ENCODE measurements at regions not wholly inside any gene's neighbourhood (a gene's known extent, or its start where the extent isn't known, plus 50 kb on each side); places are given as distances from the start of the nearest gene placed in this dataset.

DNA sequence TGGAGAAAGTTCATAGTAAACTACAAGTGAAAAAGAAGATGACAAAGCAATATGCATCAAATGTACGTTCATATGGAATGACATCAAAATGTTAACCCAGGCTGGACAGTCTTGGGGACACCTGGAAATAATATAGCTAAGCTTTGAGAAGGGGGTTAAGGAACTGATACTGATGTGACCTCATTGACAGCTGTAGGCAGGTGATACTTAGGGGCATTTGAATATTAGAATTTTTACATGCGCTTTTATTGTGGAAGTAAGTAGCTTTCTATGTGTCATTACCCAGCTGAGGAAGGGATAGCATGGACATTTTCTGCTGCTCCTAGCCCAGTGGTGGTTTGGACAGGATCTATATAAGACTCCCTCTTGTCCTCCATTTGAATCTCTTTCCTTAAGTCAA lies 299.7 kb downstream of the CWC27 start:
- no peak for ATAC-seq
- DNase-seq = no peak

DNA sequence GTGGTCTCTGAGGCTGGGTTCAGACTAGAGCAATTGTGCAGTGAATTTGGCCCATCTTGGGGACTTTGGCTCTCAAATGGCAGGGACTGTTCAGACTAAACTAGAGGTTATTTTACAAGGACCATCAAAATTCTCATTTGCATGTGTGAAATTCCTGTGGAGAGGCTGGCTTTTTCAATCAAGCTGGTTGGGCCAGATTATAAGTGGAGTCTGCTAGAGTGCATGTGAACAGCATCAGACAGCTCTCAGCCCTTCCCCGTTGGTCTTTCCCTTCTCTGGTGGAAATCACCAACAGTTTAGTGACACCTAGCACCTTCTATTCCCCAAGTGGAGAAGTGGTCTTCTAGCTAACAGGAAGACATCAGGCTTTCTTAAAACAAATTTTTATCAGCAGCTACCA lies 301.3 kb downstream of the CWC27 start:
- DNase-seq (no peak), ATAC-seq (no peak)

DNA sequence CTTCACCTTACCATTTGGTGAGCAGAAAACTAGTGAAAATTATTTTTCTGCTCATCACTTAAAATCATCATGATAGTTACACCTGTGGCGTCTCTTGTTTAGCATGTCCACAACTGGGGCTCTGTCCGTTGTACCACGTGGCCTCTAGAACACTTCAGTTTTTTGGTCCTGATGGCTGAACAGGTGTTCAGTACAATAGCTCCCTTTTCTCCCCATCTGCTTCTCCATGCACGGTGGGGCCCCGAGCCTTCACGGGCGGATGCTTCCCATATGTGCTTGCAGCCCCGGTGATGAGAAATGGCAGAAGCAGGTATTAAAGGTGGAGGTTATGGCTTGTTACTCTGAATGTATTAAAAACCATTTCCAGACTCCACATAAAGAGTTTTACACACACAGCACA lies 304.1 kb downstream of the CWC27 start:
- ATAC-seq = no peak
- no peak for DNase-seq

- ATAC-seq (no peak), DNase-seq (no peak)
Observed at GRCh38 chr5:65073250-65073661, 304.5 kb downstream of the CWC27 start.

- DNase-seq (no peak), ATAC-seq (no peak)
Observed at GRCh38 chr5:65075623-65076250, 307.0 kb downstream of the CWC27 start.

- DNase-seq = peak; percentile 58
Observed at GRCh38 chr5:65076251-65076869, 307.6 kb downstream of the CWC27 start.

DNA sequence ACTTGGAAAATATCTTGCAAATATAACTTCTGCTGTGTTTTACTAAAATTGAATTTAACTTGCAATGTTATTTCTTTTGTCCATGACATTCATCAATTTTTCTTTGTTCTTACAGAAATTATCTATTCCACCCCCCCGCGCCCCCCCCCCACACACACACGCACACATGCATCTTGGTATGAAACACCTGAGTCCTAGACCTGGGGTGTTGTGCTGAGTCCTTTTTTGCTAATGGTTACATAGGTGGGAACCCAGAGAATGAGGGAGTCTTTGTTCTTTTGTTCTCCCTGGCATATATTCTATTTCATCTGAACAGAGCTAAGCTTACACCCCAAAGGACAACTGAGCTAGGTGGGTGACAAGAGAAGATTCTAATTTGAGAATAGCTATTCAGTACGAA lies 308.9 kb downstream of the CWC27 start:
- DNase-seq (no peak), ATAC-seq (no peak)

More at GRCh38 chr5:65076251-65076869, 307.6 kb downstream of the CWC27 start:
- peak; percentile 98 for ATAC-seq

- ATAC-seq (no peak), DNase-seq (no peak)
Observed at GRCh38 chr5:65078331-65078730, 309.6 kb downstream of the CWC27 start.

- ATAC-seq = no peak
- no peak for DNase-seq
Observed at GRCh38 chr5:65081071-65081470, 312.3 kb downstream of the CWC27 start.

DNA sequence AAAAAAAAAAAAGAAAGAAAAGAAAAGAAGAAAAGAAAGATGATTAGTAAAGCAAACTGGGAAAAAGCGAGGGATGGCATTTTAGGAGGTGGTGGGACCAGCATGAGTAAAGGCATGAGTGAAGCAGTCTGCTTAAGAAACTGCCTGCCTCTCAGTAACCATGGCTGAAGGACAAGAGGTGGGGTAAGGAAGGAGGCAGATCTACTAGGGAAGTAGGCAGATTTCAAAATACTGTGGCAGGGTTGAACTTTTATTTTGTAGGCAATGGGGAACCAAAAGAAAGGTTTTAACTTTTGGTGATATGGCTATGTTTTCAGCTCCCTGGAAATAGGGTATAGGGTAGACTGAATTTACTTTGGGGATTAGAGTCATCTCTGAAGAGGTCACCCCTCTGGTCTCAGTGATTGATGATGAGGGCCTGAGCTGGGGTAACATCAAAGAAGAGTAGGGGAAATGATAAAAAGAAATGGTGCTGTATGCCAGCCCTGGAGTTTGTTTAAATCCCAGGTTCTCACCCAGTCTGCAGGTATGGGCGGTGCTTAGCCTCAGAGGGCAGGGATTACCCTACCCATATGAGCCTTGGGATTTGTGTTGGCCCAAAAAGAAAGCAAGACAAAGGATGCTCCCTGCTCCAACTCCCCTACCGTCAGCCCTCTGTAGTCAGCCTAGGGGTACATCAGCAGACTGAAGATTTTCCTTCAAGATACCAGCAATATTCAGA lies 316.2 kb downstream of the CWC27 start:
- no peak for DNase-seq
- no peak for ATAC-seq

DNA sequence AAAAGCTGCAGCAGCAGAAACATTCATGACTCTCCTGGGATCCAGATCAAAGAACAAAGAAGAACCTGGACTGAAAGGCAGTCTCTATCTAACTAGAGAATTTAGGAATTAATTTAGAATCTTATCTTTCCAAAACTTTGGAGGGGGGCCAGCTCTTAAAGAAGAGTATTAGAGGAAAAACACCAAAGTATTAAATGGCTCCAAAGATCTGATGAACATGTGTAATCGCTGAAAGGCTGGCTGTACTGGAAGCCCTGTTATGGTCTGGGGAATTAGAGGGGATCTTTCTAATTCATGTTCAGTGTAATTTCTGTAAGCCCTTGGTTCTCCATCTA lies 316.8 kb downstream of the CWC27 start:
- DNase-seq (no peak), ATAC-seq (no peak)

DNA sequence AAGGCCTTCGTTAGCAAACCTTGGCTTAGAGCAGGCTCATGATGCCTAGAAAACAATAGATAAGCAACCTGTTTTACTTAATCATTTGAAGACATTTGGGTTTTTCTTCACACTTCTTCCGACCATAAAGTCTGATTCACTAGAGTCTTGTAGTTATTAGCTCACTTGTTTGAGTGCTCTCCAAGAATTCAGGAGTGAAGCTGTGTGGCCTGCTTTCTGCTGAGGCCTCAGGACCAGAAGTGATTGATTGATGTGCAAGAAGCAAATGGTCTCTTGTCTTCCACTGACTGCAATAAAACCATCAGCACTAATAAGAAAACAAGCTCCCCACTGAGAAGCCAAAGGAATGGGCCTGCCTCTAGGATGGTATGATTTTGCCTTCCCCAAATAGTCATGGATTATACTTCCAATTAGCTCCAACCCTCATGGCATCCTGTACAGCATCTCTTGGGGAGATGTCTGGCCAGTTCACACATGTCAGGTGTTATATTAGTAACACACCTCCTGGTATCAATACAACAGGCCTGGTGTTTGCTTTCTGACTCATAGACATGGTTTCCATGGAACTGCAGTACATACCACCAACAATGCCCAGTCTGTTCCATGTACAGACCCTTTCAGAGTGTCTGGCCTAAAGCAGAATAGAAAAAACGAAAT lies 317.6 kb downstream of the CWC27 start:
- ATAC-seq = no peak
- DNase-seq = no peak

- ATAC-seq (no peak), DNase-seq (no peak)
Observed at GRCh38 chr5:65087154-65087553, 318.4 kb downstream of the CWC27 start.

DNA sequence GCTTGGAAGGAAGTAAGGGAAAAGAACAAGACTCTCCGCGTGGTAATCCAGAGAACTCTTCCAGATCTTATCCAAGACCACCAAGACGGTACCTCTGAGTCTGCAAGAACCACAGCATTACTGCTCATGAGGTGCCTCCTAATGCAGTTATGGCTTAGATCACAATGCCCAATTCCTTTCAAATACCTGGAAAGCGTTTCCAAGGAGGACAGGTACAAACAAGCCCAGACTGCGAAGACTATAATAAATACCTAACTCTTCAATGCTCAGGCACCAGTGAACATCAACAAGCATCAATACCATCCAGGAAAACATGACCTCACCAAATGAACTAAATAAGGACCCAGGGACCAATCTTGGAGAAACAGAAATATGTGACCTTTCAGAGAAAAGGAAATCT lies 325.5 kb downstream of the CWC27 start:
- ATAC-seq (no peak), DNase-seq (no peak)

DNA sequence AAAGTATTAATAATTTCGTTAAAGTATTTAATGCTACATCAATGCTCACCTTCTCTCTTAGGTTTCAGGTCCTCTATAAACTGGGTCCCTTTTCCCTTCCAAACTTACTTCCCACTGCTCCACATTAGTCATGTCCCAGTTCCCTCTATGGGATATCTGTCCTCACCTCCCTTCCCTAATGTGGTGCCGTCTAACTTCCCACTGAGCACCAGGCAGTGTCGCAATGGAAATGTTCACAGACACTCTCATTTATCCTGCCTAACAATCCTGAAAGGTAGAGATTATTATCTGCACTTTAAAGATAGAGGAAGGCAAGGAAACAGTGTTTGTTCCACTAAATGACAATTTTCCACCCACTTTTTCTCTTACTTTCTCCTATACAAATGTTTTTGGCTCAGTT lies 329.7 kb downstream of the CWC27 start:
- DNase-seq (no peak), ATAC-seq (no peak)

Measured in stimulated activated naive CD8-positive, alpha-beta T cell treated with anti-CD3 and anti-CD28 coated beads, Interleukin-15, Interleukin-2, amounts not matched to agents 100 U/mL and 50 U/mL, for 24 hours (primary cell).